ENCODE measurements at regions not wholly inside any gene's neighbourhood (a gene's known extent, or its start where the extent isn't known, plus 50 kb on each side); places are given as distances from the start of the nearest gene placed in this dataset.

DNA sequence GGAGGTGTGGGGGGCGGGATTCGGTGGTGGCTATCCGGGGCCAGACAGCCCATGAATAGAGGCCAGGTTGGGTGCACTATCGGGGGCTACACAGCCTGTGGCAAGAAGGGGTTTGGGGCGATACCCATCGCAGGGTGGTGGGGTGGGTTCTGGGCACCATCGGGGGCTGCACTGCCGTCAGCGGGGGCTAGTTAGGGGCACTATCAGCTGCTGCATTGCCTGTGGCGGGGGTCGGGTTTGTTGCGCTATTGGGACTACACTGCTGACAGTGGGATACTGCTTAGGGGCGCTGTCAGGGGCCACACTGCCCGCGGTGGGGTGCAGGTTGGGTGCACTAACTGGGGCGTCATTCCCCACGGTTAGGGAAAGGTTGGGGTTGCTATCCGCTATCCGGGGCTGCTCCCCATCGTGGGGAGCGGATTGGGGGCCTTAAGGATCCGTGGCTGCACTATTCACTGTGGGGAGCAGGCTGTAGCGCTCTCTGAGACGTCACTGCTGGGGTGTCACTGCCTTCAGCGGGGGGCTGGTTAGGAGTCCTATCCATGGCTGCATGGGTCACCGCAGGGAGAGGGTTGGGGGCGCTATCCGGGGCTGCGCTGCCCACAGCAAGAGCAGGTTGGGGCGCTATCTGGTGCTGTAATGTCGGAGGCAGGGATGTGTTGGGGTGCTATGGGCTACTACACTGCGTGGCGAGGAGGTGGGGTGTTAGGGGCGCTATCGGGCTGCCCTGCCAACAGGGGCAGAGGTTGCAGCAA is 76.5 kb upstream of the SLC35G4 start:
- TF ChIP-seq YY1 (IDR thresholded peaks at IDR 0.05; ENCODE audit: insufficient read depth, insufficient read length), result no peak
- no peak for TF ChIP-seq ZNF274 (IDR thresholded peaks at IDR 0.05; ENCODE audit: low read depth, low read length)
